BLaER1 treated with 17β-estradiol and CSF1 and Interleukin-3, amounts not matched to agents 10 nM and 100 nM (cell line): ENCODE measurements at regions not wholly inside any gene's neighbourhood (a gene's known extent, or its start where the extent isn't known, plus 50 kb on each side); places are given as distances from the start of the nearest gene placed in this dataset.

Source experiments
- H3K27ac ChIP-seq, 11 experiments: shearing (Covaris generic); formaldehyde crosslinking; 2 replicates each; pipeline ENCODE4 v1.8.1; 2022
- H3K27me3 ChIP-seq, 11 experiments: shearing (Covaris generic); formaldehyde crosslinking; 2 replicates each; pipeline ENCODE4 v1.8.1; 2022
- H3K36me3 ChIP-seq, 11 experiments: shearing (Covaris generic); formaldehyde crosslinking; 2 replicates each; pipeline ENCODE4 v1.8.1; 2022
- H3K4me1 ChIP-seq, 10 experiments: shearing (Covaris generic); formaldehyde crosslinking; 2 replicates each; pipeline ENCODE4 v1.8.1; 2022
- H3K4me2 ChIP-seq, 11 experiments: shearing (Covaris generic); formaldehyde crosslinking; 2 replicates each; pipeline ENCODE4 v1.8.1; 2022
- H3K4me3 ChIP-seq, 10 experiments: shearing (Covaris generic); formaldehyde crosslinking; 2 replicates each; pipeline ENCODE4 v1.8.1; 2022
- H3K9ac ChIP-seq, 11 experiments: shearing (Covaris generic); formaldehyde crosslinking; 2 replicates each; pipeline ENCODE4 v1.8.1; 2022
- H3K9me3 ChIP-seq, 11 experiments: shearing (Covaris generic); formaldehyde crosslinking; replicated peaks in 1 of 11; 2 replicates each; pipeline ENCODE4 v1.8.1; 2022
- H4K20me1 ChIP-seq, 11 experiments: shearing (Covaris generic); formaldehyde crosslinking; 2 replicates each; pipeline ENCODE4 v1.8.1; 2022
- Cebpa-rat ChIP-seq, 11 experiments: shearing (Covaris generic); IDR thresholded peaks; 2 replicates each; pipeline ENCODE4 v1.8.1; 2022

DNA sequence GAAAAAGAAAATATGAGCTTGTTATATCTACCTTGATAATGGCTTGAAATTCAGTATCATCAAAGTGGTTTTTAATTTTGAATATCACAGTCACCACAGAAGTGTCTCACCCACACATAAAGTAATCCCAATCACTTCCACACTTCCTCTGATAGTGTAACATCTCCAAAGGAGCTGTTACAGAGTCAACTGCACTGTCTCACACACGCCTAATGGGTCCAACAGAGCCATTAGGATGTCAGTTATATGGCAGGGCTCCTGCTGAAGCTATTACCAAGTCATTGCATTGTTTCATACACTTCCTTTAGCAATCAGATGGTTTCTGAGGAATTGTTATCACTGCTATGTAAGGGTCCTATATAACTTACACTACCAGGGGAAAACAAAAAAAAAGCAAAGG lies 432.1 kb upstream of the TEX13C start:
- no peak for TF ChIP-seq Cebpa-rat (IDR thresholded peaks at IDR 0.05)
- no peak overlapping the region for H3K27ac ChIP-seq

DNA sequence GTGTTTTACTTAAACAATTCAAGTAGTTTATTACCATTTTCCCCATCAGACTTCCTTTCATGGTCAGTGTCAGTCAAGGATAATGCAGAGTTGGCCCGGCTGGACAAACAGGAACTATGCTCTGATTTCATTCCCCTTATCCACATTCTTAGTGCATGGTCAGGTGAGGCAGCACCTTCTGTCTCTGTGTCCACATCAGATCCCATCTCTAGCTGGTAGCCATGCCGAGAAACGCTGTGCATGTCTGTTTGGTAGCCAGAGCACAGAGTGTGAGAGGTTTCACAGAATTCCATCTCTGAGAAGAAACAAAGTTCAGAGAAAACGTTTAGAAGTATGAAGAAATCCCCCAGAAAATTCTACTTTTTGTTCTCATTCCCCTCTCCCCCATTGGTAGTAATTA lies 423.7 kb upstream of the TEX13C start:
- H3K4me2 ChIP-seq = no peak overlapping the region
- H3K9ac ChIP-seq = no peak overlapping the region
- H3K27ac ChIP-seq = no peak overlapping the region
- no peaks in the 10 kb centered on the region for H3K9me3 ChIP-seq
- H3K4me1 ChIP-seq = no peaks in the 10 kb centered on the region
- no peak overlapping the region for H3K4me3 ChIP-seq
- no peaks in the 10 kb centered on the region for H3K36me3 ChIP-seq
- TF ChIP-seq Cebpa-rat (IDR thresholded peaks at IDR 0.05) = no peak
- peaks cover 65 to 100% (median 96%) of the 10 kb centered on the region in 11 experiments; a peak in 21 of 22 replicates for H3K27me3 ChIP-seq
- H4K20me1 ChIP-seq = no peaks in the 10 kb centered on the region; a peak in 1 of 22 replicates

More for the DNA sequence above, 432.1 kb upstream of the TEX13C start:
- no peak overlapping the region for H3K9ac ChIP-seq
- H3K9me3 ChIP-seq = no peaks in the 10 kb centered on the region
- H3K4me1 ChIP-seq = no peaks in the 10 kb centered on the region
- H3K27me3 ChIP-seq = peaks cover 36 to 93% (median 77%) of the 10 kb centered on the region in 11 experiments; a peak in 21 of 22 replicates
- H3K4me3 ChIP-seq = no peak overlapping the region
- no peak overlapping the region for H3K4me2 ChIP-seq
- no peaks in the 10 kb centered on the region for H3K36me3 ChIP-seq
- no peaks in the 10 kb centered on the region; a peak in 2 of 22 replicates for H4K20me1 ChIP-seq

- H3K27me3 ChIP-seq = peaks cover 44 to 100% (median 82%) of the 10 kb centered on the region in 11 experiments; a peak in 21 of 22 replicates
- no peak overlapping the region for H3K27ac ChIP-seq
- no peak overlapping the region for H3K4me2 ChIP-seq
- no peaks in the 10 kb centered on the region for H3K4me1 ChIP-seq
- no peaks in the 10 kb centered on the region for H4K20me1 ChIP-seq
- no peak overlapping the region for H3K9ac ChIP-seq
- TF ChIP-seq Cebpa-rat (IDR thresholded peaks at IDR 0.05) = no peak
- no peaks in the 10 kb centered on the region for H3K36me3 ChIP-seq
- H3K4me3 ChIP-seq = no peak overlapping the region
- peaks cover 0 to 5% (median 0%) of the 10 kb centered on the region in 11 experiments; a peak in 2 of 22 replicates for H3K9me3 ChIP-seq
These were observed 416.7 kb upstream of the TEX13C start for GRCh38 chrX:124902953-124903352.

- Histone ChIP-seq H3K4me2 (no peak overlapping the region), H3K4me1 (no peaks in the 10 kb centered on the region), H3K9ac (no peak overlapping the region), H3K36me3 (no peaks in the 10 kb centered on the region), H3K9me3 (peaks cover 0 to 5% (median 0%) of the 10 kb centered on the region in 11 experiments; a peak in 3 of 22 replicates), H3K4me3 (no peak overlapping the region), H4K20me1 (no peaks in the 10 kb centered on the region), H3K27ac (no peak overlapping the region), H3K27me3 (peaks cover 33 to 88% (median 65%) of the 10 kb centered on the region in 11 experiments; a peak in 21 of 22 replicates)
- TF ChIP-seq Cebpa-rat (IDR thresholded peaks at IDR 0.05) = no peak
These were observed 409.1 kb upstream of the TEX13C start for GRCh38 chrX:124910611-124911010.

- Histone ChIP-seq H3K36me3 (no peaks in the 10 kb centered on the region), H3K27me3 (peaks cover 42 to 94% (median 87%) of the 10 kb centered on the region in 11 experiments), H3K9me3 (no peaks in the 10 kb centered on the region; a peak in 1 of 22 replicates), H3K27ac (no peak overlapping the region), H3K4me1 (no peaks in the 10 kb centered on the region), H3K4me3 (no peak overlapping the region), H4K20me1 (no peaks in the 10 kb centered on the region), H3K4me2 (no peak overlapping the region), H3K9ac (no peak overlapping the region)
- no peak for TF ChIP-seq Cebpa-rat (IDR thresholded peaks at IDR 0.05)
These were observed 402.7 kb upstream of the TEX13C start for GRCh38 chrX:124917011-124917410.

- H4K20me1 ChIP-seq = peaks cover 0 to 2% (median 0%) of the 10 kb centered on the region in 11 experiments; a peak in 2 of 22 replicates
- H3K4me3 ChIP-seq = no peak overlapping the region
- H3K27ac ChIP-seq = no peak overlapping the region
- H3K4me2 ChIP-seq = no peak overlapping the region
- H3K9me3 ChIP-seq = no peaks in the 10 kb centered on the region
- no peak overlapping the region for H3K9ac ChIP-seq
- no peaks in the 10 kb centered on the region for H3K4me1 ChIP-seq
- peaks cover 56 to 97% (median 95%) of the 10 kb centered on the region in 11 experiments for H3K27me3 ChIP-seq
- no peak for TF ChIP-seq Cebpa-rat (IDR thresholded peaks at IDR 0.05)
- no peaks in the 10 kb centered on the region for H3K36me3 ChIP-seq
These were observed 394.0 kb upstream of the TEX13C start for GRCh38 chrX:124925681-124926080.

GRCh38 chrX:124931241-124931640 lies 388.4 kb upstream of the TEX13C start:
- no peak overlapping the region for H3K4me2 ChIP-seq
- no peaks in the 10 kb centered on the region for H3K4me1 ChIP-seq
- peaks cover 0 to 4% (median 0%) of the 10 kb centered on the region in 11 experiments; a peak in 2 of 22 replicates for H4K20me1 ChIP-seq
- no peaks in the 10 kb centered on the region for H3K9me3 ChIP-seq
- no peak overlapping the region for H3K27ac ChIP-seq
- H3K27me3 ChIP-seq = peaks cover 75 to 100% (median 97%) of the 10 kb centered on the region in 11 experiments
- H3K36me3 ChIP-seq = no peaks in the 10 kb centered on the region
- H3K4me3 ChIP-seq = no peak overlapping the region
- TF ChIP-seq Cebpa-rat (IDR thresholded peaks at IDR 0.05) = no peak
- no peak overlapping the region for H3K9ac ChIP-seq

DNA sequence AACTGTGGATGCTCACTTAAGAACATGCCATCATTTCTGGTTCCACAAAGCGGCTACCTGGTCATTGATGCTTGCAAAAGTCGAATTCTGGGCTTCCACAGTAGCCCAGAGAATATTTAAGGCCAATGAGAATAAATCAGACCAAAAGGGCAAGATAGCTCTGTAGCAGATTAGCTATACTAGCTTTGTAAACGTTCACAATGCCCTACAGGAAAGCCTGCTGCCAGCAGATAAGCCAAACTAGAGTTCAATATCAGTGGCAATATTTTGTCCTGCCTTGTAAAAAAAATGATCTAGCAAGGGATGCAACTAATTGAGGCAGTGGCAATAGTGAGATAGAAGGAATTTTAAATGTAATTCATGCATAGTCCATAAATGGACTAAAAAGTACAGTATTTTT lies 387.7 kb upstream of the TEX13C start:
- no peak overlapping the region for H3K9ac ChIP-seq
- no peaks in the 10 kb centered on the region for H3K36me3 ChIP-seq
- no peak for TF ChIP-seq Cebpa-rat (IDR thresholded peaks at IDR 0.05)
- H3K4me2 ChIP-seq = no peak overlapping the region
- H3K27me3 ChIP-seq = peaks cover 74 to 100% (median 97%) of the 10 kb centered on the region in 11 experiments
- H3K9me3 ChIP-seq = no peaks in the 10 kb centered on the region
- H3K4me1 ChIP-seq = no peaks in the 10 kb centered on the region
- H3K27ac ChIP-seq = no peak overlapping the region
- no peak overlapping the region for H3K4me3 ChIP-seq
- peaks cover 0 to 4% (median 0%) of the 10 kb centered on the region in 11 experiments; a peak in 2 of 22 replicates for H4K20me1 ChIP-seq

DNA sequence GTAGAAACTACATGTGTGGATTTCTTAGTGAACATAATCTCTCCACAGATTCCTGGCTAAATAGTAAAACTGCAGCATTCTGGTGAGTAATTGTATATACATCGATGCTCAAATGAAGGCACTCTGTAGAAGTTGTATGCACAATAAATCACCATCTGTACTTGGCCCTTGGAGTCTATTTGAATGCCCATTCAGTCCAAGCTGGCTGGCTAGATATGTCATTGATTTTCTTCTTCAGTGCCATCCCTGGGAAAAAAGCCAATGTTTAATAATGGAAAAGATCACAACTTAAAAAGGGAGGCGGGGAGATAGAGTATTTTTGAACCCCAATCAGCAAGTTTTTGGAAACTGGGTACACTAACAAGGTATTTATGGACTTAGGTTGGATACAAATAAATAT lies 381.0 kb upstream of the TEX13C start:
- TF ChIP-seq Cebpa-rat (IDR thresholded peaks at IDR 0.05) = no peak
- H4K20me1 ChIP-seq = no peaks in the 10 kb centered on the region

GRCh38 chrX:124940531-124940930 lies 379.1 kb upstream of the TEX13C start:
- Histone ChIP-seq H3K9me3 (peaks cover 0 to 6% (median 0%) of the 10 kb centered on the region in 11 experiments; a peak in 2 of 22 replicates), H3K4me1 (no peaks in the 10 kb centered on the region), H3K9ac (no peak overlapping the region), H3K4me2 (no peak overlapping the region), H3K36me3 (no peaks in the 10 kb centered on the region), H3K4me3 (no peak overlapping the region), H4K20me1 (no peaks in the 10 kb centered on the region), H3K27me3 (peaks cover 82 to 100% (median 98%) of the 10 kb centered on the region in 11 experiments), H3K27ac (no peak overlapping the region)
- TF ChIP-seq Cebpa-rat (IDR thresholded peaks at IDR 0.05) = no peak

More for the DNA sequence above, 381.0 kb upstream of the TEX13C start:
- no peaks in the 10 kb centered on the region for H3K36me3 ChIP-seq
- peaks cover 0 to 6% (median 0%) of the 10 kb centered on the region in 11 experiments; a peak in 2 of 22 replicates for H3K9me3 ChIP-seq
- no peak overlapping the region for H3K4me2 ChIP-seq
- no peaks in the 10 kb centered on the region for H3K4me1 ChIP-seq
- peaks cover 88 to 100% (median 98%) of the 10 kb centered on the region in 11 experiments for H3K27me3 ChIP-seq
- H3K9ac ChIP-seq = no peak overlapping the region
- H3K4me3 ChIP-seq = no peak overlapping the region
- H3K27ac ChIP-seq = no peak overlapping the region
